Chondrocyte (in vitro differentiated cells): ENCODE measurements at regions not wholly inside any gene's neighbourhood (a gene's known extent, or its start where the extent isn't known, plus 50 kb on each side); places are given as distances from the start of the nearest gene placed in this dataset.

ENCODE experiments used
- DNase-seq: peaks from one replicate; pipeline ENCODE4 v3.0.0; 2021; ENCODE audit warnings: mixed read lengths, low spot score
- H3K27ac Mint-ChIP-seq: one replicate; pipeline ENCODE4 v1.8.0; 2021; ENCODE audit warnings: mild to moderate bottlenecking, moderate library complexity, mixed read lengths; ENCODE audit not compliant: unreplicated experiment
- H3K27me3 Mint-ChIP-seq: 2 replicates; pipeline ENCODE4 v1.8.0; 2021; ENCODE audit warnings: low read depth, mixed read lengths
- H3K36me3 Mint-ChIP-seq: 2 replicates; pipeline ENCODE4 v1.8.0; 2021; ENCODE audit warnings: low read depth, mixed read lengths
- H3K4me1 Mint-ChIP-seq: 2 replicates; pipeline ENCODE4 v1.8.0; 2021; ENCODE audit warnings: low read depth, mild to moderate bottlenecking, mixed read lengths
- H3K4me3 Mint-ChIP-seq: one replicate; pipeline ENCODE4 v1.8.0; 2021; ENCODE audit warnings: mild to moderate bottlenecking, moderate library complexity, mixed read lengths; ENCODE audit not compliant: unreplicated experiment
- H3K9me3 Mint-ChIP-seq: 2 replicates; pipeline ENCODE4 v1.8.0; 2021; ENCODE audit warnings: low read depth, mixed read lengths
- CTCF ChIP-seq: fragments of 200-600 bp; sonication (generic); IDR thresholded peaks from 2 replicates; pipeline ENCODE4 v1.5.0; 2021; ENCODE audit warnings: antibody characterized with exemption, mild to moderate bottlenecking, moderate library complexity

GRCh38 chr11:130729193-130729592, 187.1 kb downstream of the SNX19 start:
- Mint-ChIP-seq H3K36me3 (peaks cover 9% of the 10 kb centered on the region), H3K4me1 (peaks cover 65% of the 10 kb centered on the region), H3K9me3 (peaks cover 35% of the 10 kb centered on the region), H3K27ac (peak overlapping the region; percentile 8), H3K4me3 (no peak overlapping the region), H3K27me3 (no peaks in the 10 kb centered on the region)
- no peak for DNase-seq
- TF ChIP-seq CTCF: no peak

DNA sequence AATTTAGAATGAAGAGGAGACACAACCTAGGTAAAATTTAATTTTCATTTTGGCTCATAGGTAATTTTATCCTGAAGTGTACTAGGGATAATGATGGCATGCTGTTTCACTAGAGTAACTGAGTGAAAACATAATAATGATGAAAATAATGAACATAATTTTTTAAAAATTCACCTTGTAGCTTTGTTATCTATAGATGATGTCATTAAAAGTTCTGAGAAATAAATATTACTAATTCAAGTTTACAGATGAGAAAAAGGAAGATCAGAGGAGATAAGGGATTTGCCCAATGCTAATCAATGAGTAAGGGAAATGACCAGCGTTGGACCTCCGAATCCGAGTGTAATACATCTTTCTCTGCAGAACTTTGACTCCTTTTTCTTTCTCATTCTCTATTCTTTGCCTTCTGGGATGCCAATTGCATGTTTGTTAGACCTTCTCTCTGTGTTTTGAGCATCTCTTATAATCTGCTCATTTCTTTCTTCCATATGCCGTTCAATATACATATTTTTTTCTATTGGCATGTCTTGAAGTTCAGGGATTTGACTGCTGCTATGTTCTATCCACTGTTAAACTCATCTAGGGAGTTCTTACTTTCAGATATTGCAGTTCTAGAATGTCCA, 186.5 kb downstream of the SNX19 start:
- Mint-ChIP-seq H3K4me1 (peaks cover 65% of the 10 kb centered on the region), H3K36me3 (peaks cover 11% of the 10 kb centered on the region), H3K27me3 (no peaks in the 10 kb centered on the region), H3K27ac (no peak overlapping the region), H3K9me3 (peaks cover 41% of the 10 kb centered on the region), H3K4me3 (no peak overlapping the region)
- no peak for DNase-seq
- TF ChIP-seq CTCF: no peak

GRCh38 chr11:130731401-130731800, 184.9 kb downstream of the SNX19 start:
- Mint-ChIP-seq H3K9me3 (peaks cover 49% of the 10 kb centered on the region), H3K36me3 (peaks cover 14% of the 10 kb centered on the region), H3K27ac (peak overlapping the region; percentile 77), H3K27me3 (no peaks in the 10 kb centered on the region), H3K4me1 (peaks cover 59% of the 10 kb centered on the region), H3K4me3 (no peak overlapping the region)
- no peak for DNase-seq
- TF ChIP-seq CTCF: peak; percentile 23

DNA sequence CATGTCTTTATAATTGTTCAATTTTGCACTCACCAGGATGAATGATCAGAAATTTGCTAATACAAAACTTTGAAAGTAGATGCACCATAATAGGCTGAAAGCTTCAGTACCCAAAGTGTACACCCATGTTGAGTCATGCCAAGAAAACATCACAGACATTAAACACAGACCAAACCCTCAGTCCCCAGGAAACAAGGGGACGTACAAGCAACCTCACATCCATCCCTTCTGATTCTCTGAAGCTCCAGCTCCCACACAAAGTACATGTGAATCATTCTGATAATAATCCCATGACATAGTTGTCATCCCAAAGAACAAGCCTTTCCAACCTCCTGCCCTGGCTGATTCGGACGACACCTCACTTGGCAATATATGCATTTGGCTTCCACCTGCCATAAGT, 183.8 kb downstream of the SNX19 start:
- Mint-ChIP-seq H3K4me3 (no peak overlapping the region), H3K27me3 (no peaks in the 10 kb centered on the region), H3K36me3 (peaks cover 14% of the 10 kb centered on the region), H3K4me1 (peaks cover 55% of the 10 kb centered on the region), H3K27ac (no peak overlapping the region), H3K9me3 (peaks cover 49% of the 10 kb centered on the region)
- no peak for DNase-seq
- no peak for TF ChIP-seq CTCF

DNA sequence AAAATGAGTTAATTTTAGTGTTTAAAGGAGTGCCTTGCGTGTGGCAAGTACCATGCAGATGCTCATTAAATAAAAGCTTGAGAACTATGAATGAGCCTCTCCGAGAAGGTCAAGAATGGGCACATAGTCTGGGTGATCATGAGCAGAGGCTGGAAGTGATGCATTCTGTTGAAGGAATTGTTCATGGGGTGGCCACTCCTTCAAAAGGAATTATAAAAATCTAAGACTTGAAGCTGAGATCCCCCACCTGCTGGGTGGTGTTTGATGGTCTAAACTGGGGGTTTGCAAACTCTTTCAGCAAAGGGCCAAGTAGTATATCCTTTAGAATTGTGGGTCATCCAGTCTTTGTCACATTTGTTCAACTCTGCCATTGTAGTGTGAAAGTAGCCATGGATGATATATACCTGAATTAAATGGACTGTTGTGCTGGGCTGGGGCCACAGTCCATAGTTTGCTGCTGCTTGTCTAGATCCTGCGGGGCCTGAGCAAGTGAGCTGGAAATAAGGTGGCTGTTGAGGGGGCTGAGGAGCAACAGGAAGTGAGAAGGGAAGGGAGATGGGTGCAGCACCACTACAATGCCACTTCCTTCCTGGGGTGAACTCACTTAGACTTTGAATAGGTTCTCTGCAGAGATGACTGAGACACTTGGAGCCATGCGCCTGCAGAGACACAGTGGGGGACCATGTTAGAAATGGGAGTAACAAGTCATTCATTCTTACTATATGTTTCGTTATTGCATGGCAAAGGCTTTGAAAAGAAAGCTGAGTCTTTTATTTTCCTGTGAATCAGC, 179.0 kb downstream of the SNX19 start:
- H3K4me3 Mint-ChIP-seq: no peak overlapping the region
- H3K4me1 Mint-ChIP-seq: peaks cover 38% of the 10 kb centered on the region
- no peak for DNase-seq
- TF ChIP-seq CTCF: no peak
- H3K36me3 Mint-ChIP-seq: peaks cover 15% of the 10 kb centered on the region
- H3K27me3 Mint-ChIP-seq: no peaks in the 10 kb centered on the region
- H3K9me3 Mint-ChIP-seq: peaks cover 47% of the 10 kb centered on the region
- peak overlapping the region; percentile 80 for H3K27ac Mint-ChIP-seq
